WI38 (cell line): ENCODE measurements at regions not wholly inside any gene's neighbourhood (a gene's known extent, or its start where the extent isn't known, plus 50 kb on each side); places are given as distances from the start of the nearest gene placed in this dataset.

Experiments
- H3K4me3 ChIP-seq: 2 replicates; pipeline ENCODE4 v1.5.1; 2011; ENCODE audit warnings: low read depth, mild to moderate bottlenecking, control low read depth, low read length
- CTCF ChIP-seq: IDR thresholded peaks from 2 replicates; pipeline ENCODE4 v1.5.1; 2012; ENCODE audit warnings: low read depth, mild to moderate bottlenecking, control low read depth, low read length

- no peak for TF ChIP-seq CTCF
- H3K4me3 ChIP-seq, result no peak overlapping the region
Observed at GRCh38 chr3:111285694-111286093, 214.1 kb downstream of the NECTIN3 start.

GRCh38 chr3:111286746-111287145, 215.1 kb downstream of the NECTIN3 start:
- no peak overlapping the region for H3K4me3 ChIP-seq
- TF ChIP-seq CTCF, result no peak

- no peak overlapping the region for H3K4me3 ChIP-seq
- TF ChIP-seq CTCF, result no peak
Observed at GRCh38 chr3:111292117-111292516, 220.5 kb downstream of the NECTIN3 start.

GRCh38 chr3:111299192-111299615, 227.6 kb downstream of the NECTIN3 start:
- no peak for TF ChIP-seq CTCF

GRCh38 chr3:111301238-111301798, 229.7 kb downstream of the NECTIN3 start:
- TF ChIP-seq CTCF, result no peak
- H3K4me3 ChIP-seq, result no peak overlapping the region

More at GRCh38 chr3:111299192-111299615, 227.6 kb downstream of the NECTIN3 start:
- no peak overlapping the region for H3K4me3 ChIP-seq

- TF ChIP-seq CTCF, result no peak
- H3K4me3 ChIP-seq, result no peak overlapping the region
Observed at GRCh38 chr3:111302063-111302462, 230.4 kb downstream of the NECTIN3 start.

- no peak for TF ChIP-seq CTCF
- no peak overlapping the region for H3K4me3 ChIP-seq
Observed at GRCh38 chr3:111303760-111304159, 232.1 kb downstream of the NECTIN3 start.
